Panc1 (cell line): ENCODE measurements at regions not wholly inside any gene's neighbourhood (a gene's known extent, or its start where the extent isn't known, plus 50 kb on each side); places are given as distances from the start of the nearest gene placed in this dataset.

Experiments used
- ATAC-seq: fragments of 200-7000 bp; cut with Tn5 transposase; 2 replicates; pipeline ENCODE4 v1.9.1; 2020; ENCODE audit warnings: mild to moderate bottlenecking, moderate library complexity
- BruUV-seq: library from RNA; stranded (reverse); fragments of 400-500 nt; replicated peaks from 2 replicates; lab custom pipeline; 2021; lab: Mats Ljungman, UMichigan
- CTCF ChIA-PET: fragments of 300-600 bp; sonication (Branson Sonifier 250); formaldehyde crosslinking; loops from one replicate; lab custom pipeline; 2022; ENCODE audit warnings: antibody characterized with exemption; lab: Charles Lee
- POLR2A ChIA-PET: fragments of 300-600 bp; sonication (Branson Sonifier 250); formaldehyde crosslinking; loops from one replicate; lab custom pipeline; 2022; ENCODE audit warnings: antibody characterized with exemption; lab: Charles Lee
- DNase-seq: peaks from one replicate; pipeline ENCODE4 v3.0.0-alpha.2; 2010; ENCODE audit warnings: low read depth, low spot score
- H3K27ac ChIP-seq: 2 replicates; pipeline ENCODE4 v1.5.1; 2011; ENCODE audit warnings: mild to moderate bottlenecking, low read length, inconsistent platforms
- H3K27me3 ChIP-seq: fragments of 200-500 bp; sonication (Bioruptor generic); 2 replicates; pipeline ENCODE4 v1.6.0; 2014; ENCODE audit warnings: low read length, inconsistent platforms; ENCODE audit not compliant: control insufficient read depth, insufficient read depth
- H3K36me3 ChIP-seq: fragments of 200-500 bp; sonication (Bioruptor generic); 2 replicates; pipeline ENCODE4 v1.5.1; 2014; ENCODE audit warnings: inconsistent platforms, mild to moderate bottlenecking, low read length, moderate library complexity; ENCODE audit not compliant: control insufficient read depth, insufficient read depth
- H3K4me1 ChIP-seq: 2 replicates; pipeline ENCODE4 v1.5.1; 2011; ENCODE audit warnings: inconsistent platforms, mild to moderate bottlenecking, low read length, moderate library complexity; ENCODE audit not compliant: control insufficient read depth, insufficient read depth
- H3K4me3 ChIP-seq, 2 experiments: 2 replicates each; pipeline ENCODE4 v1.5.1; 2011 to 2012; ENCODE audit warnings: low read depth in 2 of 2, low read length in 2 of 2, mild to moderate bottlenecking in 2 of 2, inconsistent platforms in 1 of 2, moderate library complexity in 1 of 2
- H3K9me3 ChIP-seq: fragments of 200-500 bp; sonication (Bioruptor generic); 2 replicates; pipeline ENCODE4 v1.5.1; 2014; ENCODE audit warnings: low read depth, mild to moderate bottlenecking, inconsistent platforms, low read length, moderate library complexity; ENCODE audit not compliant: control insufficient read depth, insufficient read depth
- POLR2AphosphoS5 ChIP-seq: IDR thresholded peaks from 2 replicates; pipeline ENCODE4 v1.6.1; 2012; ENCODE audit warnings: mild to moderate bottlenecking, low read depth, low read length, moderate library complexity
- SIN3A ChIP-seq: IDR thresholded peaks from 2 replicates; pipeline ENCODE4 v1.6.1; 2012; ENCODE audit warnings: low read depth, mild to moderate bottlenecking, low read length, moderate library complexity, borderline replicate concordance; ENCODE audit not compliant: insufficient read depth
- TCF7L2 ChIP-seq: IDR thresholded peaks from 2 replicates; pipeline ENCODE4 v1.6.1; 2011; ENCODE audit warnings: mild to moderate bottlenecking, low read depth, low read length, inconsistent platforms
- in situ Hi-C: cut with HindIII; loops from 2 replicates; pipeline ENCODE4 v1.10.0; 2016; ENCODE audit warnings: low sequenced_read_pairs, low pct_unique_long_range_greater_than_20kb
- intact Hi-C: fragments of 100-400 bp; cut with micrococcal nuclease; formaldehyde crosslinking; loops from one replicate; pipeline ENCODE4 v1.10.0; 2022; ENCODE audit not compliant: unreplicated experiment
- TF ChIP-seq, protein P1 (sequence below), 2 experiments: IDR thresholded peaks; 2 replicates each; pipeline ENCODE4 v1.6.1; 2011 to 2012; ENCODE audit warnings: low read depth in 2 of 2, control low read depth in 1 of 2, low read length in 1 of 2, mild to moderate bottlenecking in 1 of 2, moderate library complexity in 1 of 2; ENCODE audit not compliant: insufficient read depth in 1 of 2
- TF ChIP-seq, protein P2 (sequence below): fragments of 450-650 bp; IDR thresholded peaks from 2 replicates; pipeline ENCODE4 v1.5.1; 2017; ENCODE audit warnings: mild to moderate bottlenecking

DNA sequence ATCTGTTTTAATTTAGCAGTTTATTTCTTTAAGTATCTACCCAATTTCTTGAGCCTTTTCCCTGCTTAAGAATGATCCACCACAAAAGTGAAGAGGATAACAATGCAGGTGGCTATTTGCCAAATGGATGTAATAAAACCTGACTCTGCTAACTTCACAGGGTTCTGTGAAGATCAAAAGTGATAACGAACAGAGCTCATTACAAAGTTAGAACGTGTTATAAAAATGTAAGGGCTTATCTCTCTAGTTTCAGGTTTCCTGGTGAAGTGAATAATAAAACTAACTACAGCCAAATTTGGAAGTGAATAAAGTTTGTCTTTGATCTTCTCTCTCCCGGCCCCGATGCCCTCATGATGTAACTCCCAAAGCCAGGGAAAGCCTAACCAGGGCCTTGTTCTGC lies 497.9 kb downstream of the SMARCA1 start:
- intact Hi-C loops = no loop called here
- ChIA-PET POLR2A (no interaction called here), CTCF (no interaction called here)
- Histone ChIP-seq H3K4me1 (no peaks in the 10 kb centered on the region), H3K27ac (no peak overlapping the region), H3K27me3 (no peaks in the 10 kb centered on the region; the same call in 1 of the 2 replicates), H3K36me3 (no peaks in the 10 kb centered on the region), H3K9me3 (no peaks in the 10 kb centered on the region), H3K4me3 (no peak overlapping the region)
- DNase-seq (no peak), ATAC-seq (no peak)
- TF ChIP-seq, protein P1, sequence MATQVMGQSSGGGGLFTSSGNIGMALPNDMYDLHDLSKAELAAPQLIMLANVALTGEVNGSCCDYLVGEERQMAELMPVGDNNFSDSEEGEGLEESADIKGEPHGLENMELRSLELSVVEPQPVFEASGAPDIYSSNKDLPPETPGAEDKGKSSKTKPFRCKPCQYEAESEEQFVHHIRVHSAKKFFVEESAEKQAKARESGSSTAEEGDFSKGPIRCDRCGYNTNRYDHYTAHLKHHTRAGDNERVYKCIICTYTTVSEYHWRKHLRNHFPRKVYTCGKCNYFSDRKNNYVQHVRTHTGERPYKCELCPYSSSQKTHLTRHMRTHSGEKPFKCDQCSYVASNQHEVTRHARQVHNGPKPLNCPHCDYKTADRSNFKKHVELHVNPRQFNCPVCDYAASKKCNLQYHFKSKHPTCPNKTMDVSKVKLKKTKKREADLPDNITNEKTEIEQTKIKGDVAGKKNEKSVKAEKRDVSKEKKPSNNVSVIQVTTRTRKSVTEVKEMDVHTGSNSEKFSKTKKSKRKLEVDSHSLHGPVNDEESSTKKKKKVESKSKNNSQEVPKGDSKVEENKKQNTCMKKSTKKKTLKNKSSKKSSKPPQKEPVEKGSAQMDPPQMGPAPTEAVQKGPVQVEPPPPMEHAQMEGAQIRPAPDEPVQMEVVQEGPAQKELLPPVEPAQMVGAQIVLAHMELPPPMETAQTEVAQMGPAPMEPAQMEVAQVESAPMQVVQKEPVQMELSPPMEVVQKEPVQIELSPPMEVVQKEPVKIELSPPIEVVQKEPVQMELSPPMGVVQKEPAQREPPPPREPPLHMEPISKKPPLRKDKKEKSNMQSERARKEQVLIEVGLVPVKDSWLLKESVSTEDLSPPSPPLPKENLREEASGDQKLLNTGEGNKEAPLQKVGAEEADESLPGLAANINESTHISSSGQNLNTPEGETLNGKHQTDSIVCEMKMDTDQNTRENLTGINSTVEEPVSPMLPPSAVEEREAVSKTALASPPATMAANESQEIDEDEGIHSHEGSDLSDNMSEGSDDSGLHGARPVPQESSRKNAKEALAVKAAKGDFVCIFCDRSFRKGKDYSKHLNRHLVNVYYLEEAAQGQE (IDR thresholded peaks at IDR 0.05; ENCODE audit: insufficient read depth in 1 of 2, low read depth in 2 of 2, low read length in 1 of 2) = no peak
- TF ChIP-seq POLR2AphosphoS5 = no peak
- TF ChIP-seq TCF7L2 = no peak
- TF ChIP-seq SIN3A = no peak
- TF ChIP-seq, protein P2, sequence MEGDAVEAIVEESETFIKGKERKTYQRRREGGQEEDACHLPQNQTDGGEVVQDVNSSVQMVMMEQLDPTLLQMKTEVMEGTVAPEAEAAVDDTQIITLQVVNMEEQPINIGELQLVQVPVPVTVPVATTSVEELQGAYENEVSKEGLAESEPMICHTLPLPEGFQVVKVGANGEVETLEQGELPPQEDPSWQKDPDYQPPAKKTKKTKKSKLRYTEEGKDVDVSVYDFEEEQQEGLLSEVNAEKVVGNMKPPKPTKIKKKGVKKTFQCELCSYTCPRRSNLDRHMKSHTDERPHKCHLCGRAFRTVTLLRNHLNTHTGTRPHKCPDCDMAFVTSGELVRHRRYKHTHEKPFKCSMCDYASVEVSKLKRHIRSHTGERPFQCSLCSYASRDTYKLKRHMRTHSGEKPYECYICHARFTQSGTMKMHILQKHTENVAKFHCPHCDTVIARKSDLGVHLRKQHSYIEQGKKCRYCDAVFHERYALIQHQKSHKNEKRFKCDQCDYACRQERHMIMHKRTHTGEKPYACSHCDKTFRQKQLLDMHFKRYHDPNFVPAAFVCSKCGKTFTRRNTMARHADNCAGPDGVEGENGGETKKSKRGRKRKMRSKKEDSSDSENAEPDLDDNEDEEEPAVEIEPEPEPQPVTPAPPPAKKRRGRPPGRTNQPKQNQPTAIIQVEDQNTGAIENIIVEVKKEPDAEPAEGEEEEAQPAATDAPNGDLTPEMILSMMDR = no peak
- no TSS peak for BruUV-seq
- in situ Hi-C loops = no loop called here

DNA sequence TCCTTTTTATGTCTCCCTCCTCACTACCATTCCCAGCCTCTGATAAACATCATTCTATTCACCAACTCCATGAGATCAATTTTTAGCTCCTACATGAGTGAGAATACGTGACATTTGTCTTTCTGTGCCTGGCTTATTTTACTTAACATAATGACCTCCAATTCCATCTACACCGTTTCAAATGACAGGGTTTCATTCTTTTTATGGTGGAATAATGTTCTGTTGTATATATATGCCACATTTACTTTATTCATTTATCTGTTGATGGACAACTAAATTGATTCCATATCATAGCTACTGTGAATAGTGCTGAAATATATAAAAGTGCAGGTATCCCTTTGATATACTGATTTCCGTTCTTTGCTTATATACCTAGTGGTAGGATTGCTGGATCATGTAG lies 503.9 kb downstream of the SMARCA1 start:
- ChIA-PET CTCF (no interaction called here), POLR2A (no interaction called here)
- no TSS peak for BruUV-seq

DNA sequence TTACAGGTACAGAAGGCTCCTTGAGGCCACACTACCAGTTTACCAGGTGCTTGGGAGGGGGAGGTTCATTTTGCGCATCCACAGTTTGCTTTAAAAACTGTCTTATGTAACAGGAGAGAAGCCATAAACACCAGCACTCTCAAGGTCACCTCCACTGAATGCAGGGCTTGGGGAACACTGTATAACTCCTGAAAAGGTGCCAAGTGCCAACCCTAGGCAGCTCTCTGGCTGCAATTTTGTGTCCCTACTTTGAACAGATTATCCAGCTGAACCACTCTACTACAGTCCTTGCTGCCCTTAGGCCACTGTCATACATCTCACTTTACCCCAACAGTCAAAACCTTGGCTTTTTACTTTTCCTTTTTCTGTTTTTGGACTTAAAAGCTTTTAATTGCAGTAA lies 507.9 kb downstream of the SMARCA1 start:
- DNase-seq (no peak), ATAC-seq (no peak)
- intact Hi-C loops (no loop called here), in situ Hi-C loops (no loop called here)
- ChIA-PET CTCF (no interaction called here), POLR2A (no interaction called here)
- no peaks in the 10 kb centered on the region for H3K36me3 ChIP-seq
- TF ChIP-seq TCF7L2 = no peak
- TF ChIP-seq, protein P1 (IDR thresholded peaks at IDR 0.05; ENCODE audit: insufficient read depth in 1 of 2, low read depth in 2 of 2, low read length in 1 of 2) = no peak
- no peak for TF ChIP-seq POLR2AphosphoS5
- TF ChIP-seq SIN3A = no peak
- TF ChIP-seq, protein P2 = no peak
- no peak overlapping the region for H3K27ac ChIP-seq
- no peaks in the 10 kb centered on the region for H3K4me1 ChIP-seq
- H3K27me3 ChIP-seq = no peaks in the 10 kb centered on the region
- H3K4me3 ChIP-seq = no peak overlapping the region
- no peaks in the 10 kb centered on the region for H3K9me3 ChIP-seq
- BruUV-seq = no TSS peak

More for the DNA sequence above, 503.9 kb downstream of the SMARCA1 start:
- ATAC-seq (no peak), DNase-seq (no peak)
- Histone ChIP-seq H3K27me3 (no peaks in the 10 kb centered on the region), H3K9me3 (no peaks in the 10 kb centered on the region), H3K4me3 (no peak overlapping the region), H3K4me1 (no peaks in the 10 kb centered on the region), H3K36me3 (no peaks in the 10 kb centered on the region), H3K27ac (no peak overlapping the region)
- TF ChIP-seq TCF7L2 = no peak
- intact Hi-C loops (no loop called here), in situ Hi-C loops (no loop called here)
